IMR-90 (cell line): ENCODE measurements at regions not wholly inside any gene's neighbourhood (a gene's known extent, or its start where the extent isn't known, plus 50 kb on each side); places are given as distances from the start of the nearest gene placed in this dataset.

Source experiments
- ATAC-seq: fragments of 200-7000 bp; cut with Tn5 transposase; 2 replicates; pipeline ENCODE4 v1.9.1; 2020; ENCODE audit warnings: low read depth, mild to moderate bottlenecking, moderate library complexity
- BruUV-seq: library from RNA; stranded (reverse); fragments of 400-500 nt; replicated peaks from 2 replicates; lab custom pipeline; 2021; lab: Mats Ljungman, UMichigan
- CTCF ChIA-PET: fragments of 300-600 bp; formaldehyde crosslinking; extraction: SDS; loops from one replicate; lab custom pipeline; 2021; ENCODE audit warnings: antibody characterized with exemption; lab: Yijun Ruan, JAX
- POLR2A ChIA-PET: fragments of 300-600 bp; sonication (Branson Sonifier 250); formaldehyde crosslinking; loops from one replicate; lab custom pipeline; 2022; ENCODE audit warnings: antibody characterized with exemption; ENCODE audit not compliant: unreplicated experiment; lab: Charles Lee
- DNase-seq: peaks from one replicate; pipeline ENCODE4 v3.0.0; 2013
- H2AFZ ChIP-seq: replicated peaks from 2 replicates; pipeline ENCODE3; 2013; ENCODE audit warnings: low read length, mild to moderate bottlenecking; ENCODE audit not compliant: poor library complexity
- H2AK5ac ChIP-seq: 2 replicates; pipeline ENCODE4 v1.6.1; 2013; ENCODE audit warnings: low read depth, low read length, inconsistent platforms
- H2AK9ac ChIP-seq: replicated peaks from 2 replicates; pipeline ENCODE3; 2013; ENCODE audit warnings: mild to moderate bottlenecking, low read depth, low read length, moderate library complexity; ENCODE audit not compliant: poor library complexity
- H2BK120ac ChIP-seq: 2 replicates; pipeline ENCODE4 v1.6.1; 2013; ENCODE audit warnings: low read depth, low read length, inconsistent platforms
- H2BK15ac ChIP-seq: 3 replicates; pipeline ENCODE4 v1.6.1; 2013; ENCODE audit warnings: low read depth, low read length, inconsistent platforms
- H2BK20ac ChIP-seq: 2 replicates; pipeline ENCODE4 v1.6.1; 2013; ENCODE audit warnings: low read depth, mild to moderate bottlenecking, inconsistent platforms, low read length, moderate library complexity
- H2BK5ac ChIP-seq: 2 replicates; pipeline ENCODE4 v1.6.1; 2013; ENCODE audit warnings: mild to moderate bottlenecking, low read depth, low read length, inconsistent platforms; ENCODE audit not compliant: poor library complexity, severe bottlenecking
- H3K14ac ChIP-seq: replicated peaks from 2 replicates; pipeline ENCODE4 v1.6.1; 2013; ENCODE audit warnings: low read depth, low read length, inconsistent platforms
- H3K18ac ChIP-seq: 2 replicates; pipeline ENCODE4 v1.6.1; 2013; ENCODE audit warnings: low read depth, low read length, control low read depth
- H3K23ac ChIP-seq: 2 replicates; pipeline ENCODE4 v1.6.1; 2013; ENCODE audit warnings: low read depth, low read length, inconsistent platforms
- H3K27ac ChIP-seq: 2 replicates; pipeline ENCODE4 v1.5.1; 2013; ENCODE audit warnings: mild to moderate bottlenecking, control low read depth, low read length; ENCODE audit not compliant: insufficient read depth
- H3K27me3 ChIP-seq: 2 replicates; pipeline ENCODE4 v1.6.1; 2013; ENCODE audit warnings: low read length; ENCODE audit not compliant: control insufficient read depth, insufficient read depth
- H3K36me3 ChIP-seq: 2 replicates; pipeline ENCODE4 v1.6.1; 2013; ENCODE audit warnings: low read length, mixed read lengths; ENCODE audit not compliant: control insufficient read depth, insufficient read depth
- H3K4ac ChIP-seq: 2 replicates; pipeline ENCODE4 v1.6.1; 2013; ENCODE audit warnings: low read depth, low read length, inconsistent platforms
- H3K4me1 ChIP-seq: 2 replicates; pipeline ENCODE4 v1.6.1; 2013; ENCODE audit warnings: low read length, mixed read lengths; ENCODE audit not compliant: control insufficient read depth, insufficient read depth
- H3K4me2 ChIP-seq: 2 replicates; pipeline ENCODE4 v1.6.1; 2013; ENCODE audit warnings: low read depth, mild to moderate bottlenecking, control low read depth, low read length, moderate library complexity
- H3K4me3 ChIP-seq: 2 replicates; pipeline ENCODE4 v1.5.1; 2013; ENCODE audit warnings: low read depth, mild to moderate bottlenecking, control low read depth, low read length, moderate library complexity; ENCODE audit not compliant: insufficient read depth
- H3K56ac ChIP-seq: 2 replicates; pipeline ENCODE4 v1.6.1; 2013; ENCODE audit warnings: low read length, inconsistent platforms; ENCODE audit not compliant: insufficient read depth; ENCODE audit errors: extremely low read depth
- H3K79me1 ChIP-seq, 2 experiments: 2 replicates each; pipeline ENCODE4 v1.6.1; 2013; ENCODE audit warnings: low read length in 2 of 2, inconsistent platforms in 1 of 2, low read depth in 1 of 2
- H3K9ac ChIP-seq: 2 replicates; pipeline ENCODE4 v1.6.1; 2013; ENCODE audit warnings: low read depth, low read length, control low read depth
- H3K9me1 ChIP-seq: 2 replicates; pipeline ENCODE4 v1.6.1; 2013; ENCODE audit warnings: low read length, inconsistent platforms; ENCODE audit not compliant: insufficient read depth
- H3K9me3 ChIP-seq: 2 replicates; pipeline ENCODE4 v1.6.1; 2013; ENCODE audit warnings: low read length; ENCODE audit not compliant: control insufficient read depth, insufficient read depth
- H4K20me1 ChIP-seq: 2 replicates; pipeline ENCODE4 v1.6.1; 2013; ENCODE audit warnings: low read length, inconsistent platforms; ENCODE audit not compliant: insufficient read depth
- H4K5ac ChIP-seq: 2 replicates; pipeline ENCODE4 v1.6.1; 2013; ENCODE audit warnings: mild to moderate bottlenecking, low read depth, low read length, control low read depth
- H4K8ac ChIP-seq, 2 experiments: 2 replicates each; pipeline ENCODE4 v1.6.1; 2013; ENCODE audit warnings: low read depth in 2 of 2, low read length in 2 of 2, control low read depth in 1 of 2, inconsistent platforms in 1 of 2
- H4K91ac ChIP-seq: 2 replicates; pipeline ENCODE4 v1.6.1; 2013; ENCODE audit warnings: low read depth, low read length, inconsistent platforms; ENCODE audit not compliant: insufficient read depth
- MAFK ChIP-seq: IDR thresholded peaks from 2 replicates; pipeline ENCODE4 v1.6.1; 2012; ENCODE audit warnings: low read depth, low read length, improper control_type of control experiment
- RFX5 ChIP-seq: IDR thresholded peaks from 2 replicates; pipeline ENCODE4 v1.8.0; 2012; ENCODE audit warnings: low read depth, mild to moderate bottlenecking, low read length, moderate library complexity
- WGBS, 2 experiments: methylation state at CpG; one replicate each; pipeline versions ENCODE4 v1.1.5 to v1.1.7; 2013; ENCODE audit warnings: missing lambda C conversion rate in 2 of 2; ENCODE audit not compliant: insufficient read length in 1 of 2; ENCODE audit errors: extremely low coverage in 2 of 2; 5-methylcytosine and 5-hydroxymethylcytosine counted together
- dilution Hi-C: fragments of 300-500 bp; cut with HindIII; formaldehyde crosslinking; loops from one replicate; pipeline ENCODE4 v1.14.3; 2018; ENCODE audit warnings: low sequenced_read_pairs; ENCODE audit not compliant: unreplicated experiment
- in situ Hi-C: fragments of 300-500 bp; cut with MboI; formaldehyde crosslinking; loops from 3 replicates; pipeline ENCODE4 v1.14.3; 2019; ENCODE audit warnings: low sequenced_read_pairs, inconsistent platforms, mixed read lengths
- intact Hi-C: fragments of 100-400 bp; cut with micrococcal nuclease; formaldehyde crosslinking; loops from 2 replicates; pipeline ENCODE4 v1.10.0; 2022

GRCh38 chr5:165026971-165027370 is 1521.6 kb downstream of the MAT2B start:
- dilution Hi-C loops, result no loop called here
- H2AFZ ChIP-seq, result no peak overlapping the region
- no peak overlapping the region for H2BK120ac ChIP-seq
- DNase-seq, result no peak
- no peak overlapping the region for H3K18ac ChIP-seq
- H3K27me3 ChIP-seq, result no peaks in the 10 kb centered on the region
- H2AK9ac ChIP-seq, result no peak overlapping the region
- intact Hi-C loops, result no loop called here
- TF ChIP-seq MAFK, result peak; percentile 86
- no peak for TF ChIP-seq RFX5
- H4K5ac ChIP-seq, result no peak overlapping the region
- no TSS peak for BruUV-seq
- no peak overlapping the region for H3K56ac ChIP-seq
- no peaks in the 10 kb centered on the region for H3K36me3 ChIP-seq
- H3K9me1 ChIP-seq, result no peaks in the 10 kb centered on the region
- POLR2A ChIA-PET, result no interaction called here
- H3K79me1 ChIP-seq, result no peaks in the 10 kb centered on the region
- H4K91ac ChIP-seq, result no peak overlapping the region
- H3K9ac ChIP-seq, result no peak overlapping the region
- no peak overlapping the region for H3K14ac ChIP-seq
- no peak overlapping the region for H3K4ac ChIP-seq
- CTCF ChIA-PET, result interaction anchor here (0.6 kb wide), 1 partner anchor 665 kb away, joined by 3 read pairs; no protein-coding TSS in a partner anchor
- no peak overlapping the region for H3K4me3 ChIP-seq
- H2AK5ac ChIP-seq, result no peak overlapping the region
- no peaks in the 10 kb centered on the region for H3K4me1 ChIP-seq
- no peak overlapping the region for H2BK20ac ChIP-seq
- H3K9me3 ChIP-seq, result no peaks in the 10 kb centered on the region
- H2BK5ac ChIP-seq, result no peak overlapping the region
- in situ Hi-C loops, result no loop called here
- H2BK15ac ChIP-seq, result no peak overlapping the region
- H3K4me2 ChIP-seq, result no peak overlapping the region
- no peak overlapping the region for H3K27ac ChIP-seq
- no peak overlapping the region for H4K8ac ChIP-seq
- H3K23ac ChIP-seq, result no peak overlapping the region
- WGBS, 2 experiments, result no CpG with 5 or more reads among the region's 1 CpG
- no peaks in the 10 kb centered on the region for H4K20me1 ChIP-seq
- ATAC-seq, result no peak
